AG10803 (cell line): ENCODE measurements at regions not wholly inside any gene's neighbourhood (a gene's known extent, or its start where the extent isn't known, plus 50 kb on each side); places are given as distances from the start of the nearest gene placed in this dataset.

Source experiments
- DNase-seq: peaks from one replicate; pipeline ENCODE4 v3.0.0; 2010; ENCODE audit warnings: low read depth
- H3K4me3 ChIP-seq: 2 replicates; pipeline ENCODE4 v1.5.1; 2011; ENCODE audit warnings: mild to moderate bottlenecking, low read length, control low read depth
- CTCF ChIP-seq: conservative IDR thresholded peaks from 2 replicates; pipeline ENCODE4 v1.5.1; 2011; ENCODE audit warnings: mild to moderate bottlenecking, low read length, control low read depth, inconsistent platforms

- no peak overlapping the region for H3K4me3 ChIP-seq
- no peak for TF ChIP-seq CTCF
- DNase-seq: no peak
These were observed 226.3 kb upstream of the VCX3A start for GRCh38 chrX:6761251-6761650.

DNA sequence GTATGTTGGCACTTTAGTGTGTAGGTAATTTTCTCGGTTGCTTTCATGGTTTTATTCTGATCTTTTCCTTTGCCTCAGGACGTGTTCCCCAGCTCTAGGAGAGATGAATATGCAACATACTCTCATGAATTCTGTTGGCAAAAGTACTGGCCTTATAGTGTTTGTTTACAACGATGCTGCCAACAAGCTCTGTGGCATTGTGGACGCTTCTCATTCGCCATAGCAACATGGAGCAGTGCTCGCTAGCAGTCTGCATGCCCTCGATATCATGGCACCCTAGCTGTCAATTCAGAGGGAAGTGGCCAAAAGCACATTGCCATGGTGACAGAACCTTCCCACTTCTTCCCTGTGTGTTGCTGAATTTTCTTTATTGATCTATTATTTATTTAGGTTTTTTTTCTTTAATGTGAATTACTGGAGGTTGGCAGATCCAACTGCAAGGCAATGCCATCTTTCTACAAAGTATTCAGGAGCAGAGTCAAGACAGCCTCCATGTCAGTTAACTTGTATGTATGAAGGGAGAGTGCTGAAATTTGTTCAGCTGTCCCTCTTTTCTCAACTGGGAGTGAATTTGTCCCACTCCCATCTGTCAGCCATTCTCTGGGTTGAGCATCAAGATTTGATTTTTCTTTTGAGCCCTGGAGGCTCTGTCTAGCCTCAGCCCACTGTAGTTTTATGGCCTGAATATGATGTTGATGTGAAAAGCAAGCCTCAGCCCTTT lies 224.9 kb upstream of the VCX3A start:
- no peak for TF ChIP-seq CTCF
- no peak overlapping the region for H3K4me3 ChIP-seq
- no peak for DNase-seq

- H3K4me3 ChIP-seq: no peak overlapping the region
- no peak for DNase-seq
- TF ChIP-seq CTCF: no peak
These were observed 223.3 kb upstream of the VCX3A start for GRCh38 chrX:6758234-6758633.

DNA sequence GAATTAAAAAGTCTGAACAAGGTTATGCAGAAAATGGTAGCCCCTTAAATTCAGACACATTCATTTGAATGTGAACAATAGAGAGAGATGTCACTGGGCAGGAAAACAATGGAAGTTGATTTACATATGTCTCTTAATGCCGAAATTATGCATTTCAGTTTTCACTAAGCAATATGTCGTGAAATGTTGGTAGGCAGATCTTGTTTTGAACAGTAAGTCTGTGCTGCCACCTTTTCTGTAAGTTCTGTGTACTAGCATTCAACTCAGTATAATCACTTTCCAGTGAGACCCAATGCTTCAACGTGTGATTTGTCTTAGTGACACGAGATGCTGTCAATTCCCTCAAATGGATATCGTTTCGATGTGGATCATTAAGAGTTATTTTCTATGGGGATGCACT lies 222.7 kb upstream of the VCX3A start:
- TF ChIP-seq CTCF: no peak
- DNase-seq: no peak
- H3K4me3 ChIP-seq: no peak overlapping the region

- H3K4me3 ChIP-seq: no peak overlapping the region
- DNase-seq: no peak
- no peak for TF ChIP-seq CTCF
These were observed 213.7 kb upstream of the VCX3A start for GRCh38 chrX:6748595-6748994.

- TF ChIP-seq CTCF: no peak
- H3K4me3 ChIP-seq: no peak overlapping the region
- DNase-seq: no peak
These were observed 203.9 kb upstream of the VCX3A start for GRCh38 chrX:6738518-6739470.
